C4-2B (cell line): ENCODE measurements at regions not wholly inside any gene's neighbourhood (a gene's known extent, or its start where the extent isn't known, plus 50 kb on each side); places are given as distances from the start of the nearest gene placed in this dataset.

Experiments used
- CTCF ChIP-seq: fragments of 450-650 bp; conservative IDR thresholded peaks from 2 replicates; pipeline ENCODE4 v1.5.1; 2017; ENCODE audit warnings: mild to moderate bottlenecking
- ZFX ChIP-seq: fragments of 450-650 bp; IDR thresholded peaks from 2 replicates; pipeline ENCODE4 v1.6.1; 2017

DNA sequence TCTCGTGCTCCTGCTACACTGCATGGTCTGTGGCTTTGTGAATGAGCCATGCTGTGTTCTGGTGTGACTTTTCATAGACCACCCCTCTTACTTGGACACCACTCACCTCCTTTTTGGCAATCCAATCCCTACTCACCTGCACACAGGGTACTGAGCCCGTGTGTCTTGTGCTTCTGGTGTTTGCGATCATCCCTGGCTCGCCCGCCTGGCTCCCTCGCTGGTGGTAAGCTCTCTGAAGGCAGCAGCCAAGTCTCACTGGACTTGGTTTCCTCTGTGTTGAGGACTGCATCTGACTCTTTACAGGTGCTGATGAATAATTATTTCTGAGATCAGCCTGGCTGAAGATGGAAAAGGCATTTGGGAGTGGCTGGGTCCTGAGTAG lies 276.8 kb downstream of the TSN start:
- TF ChIP-seq CTCF: no peak
- TF ChIP-seq ZFX: no peak
